DOHH2 (cell line): ENCODE measurements at regions not wholly inside any gene's neighbourhood (a gene's known extent, or its start where the extent isn't known, plus 50 kb on each side); places are given as distances from the start of the nearest gene placed in this dataset.

Experiments
- EZH2phosphoT487 ChIP-seq: fragments of 200-600 bp; sonication (generic); IDR thresholded peaks from 2 replicates; pipeline ENCODE4 v1.6.1; 2017; ENCODE audit warnings: borderline replicate concordance, mild to moderate bottlenecking, antibody characterized with exemption, low read length, moderate library complexity, mixed read lengths
- TF ChIP-seq, protein P1 (sequence below): fragments of 200-600 bp; sonication (generic); IDR thresholded peaks from one replicate; pipeline ENCODE4 v1.5.1; 2014; ENCODE audit warnings: antibody characterized with exemption, mild to moderate bottlenecking, low read depth, low read length; ENCODE audit not compliant: poor library complexity, severe bottlenecking

DNA sequence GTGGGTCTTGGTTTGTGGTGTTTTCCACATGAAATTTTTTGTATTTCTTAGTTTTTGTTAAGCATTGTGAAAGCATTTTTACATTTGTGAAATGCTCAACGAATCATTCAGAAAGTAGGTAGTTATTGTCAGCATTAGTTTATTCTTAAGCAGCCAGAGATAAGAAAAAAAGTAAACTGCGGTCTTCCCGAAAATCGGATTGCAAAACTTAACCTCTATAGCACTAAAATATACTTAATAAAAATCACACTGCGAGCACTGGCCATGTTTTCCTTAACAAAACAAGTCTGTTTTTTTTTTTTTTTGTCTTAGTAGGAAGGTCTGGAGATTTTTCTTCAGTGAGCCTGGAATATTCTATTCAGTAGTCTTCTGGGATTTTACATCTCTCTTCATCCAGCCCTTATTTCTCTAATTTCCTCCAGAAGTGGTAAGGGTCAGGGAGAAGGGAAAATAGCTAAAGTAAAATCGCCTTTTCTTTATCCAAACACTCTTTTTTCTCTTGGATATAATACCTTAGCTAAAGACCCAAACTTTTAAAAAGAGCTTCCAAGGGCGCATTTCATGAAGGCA lies 289.9 kb downstream of the DMAC1 start:
- TF ChIP-seq, protein P1, sequence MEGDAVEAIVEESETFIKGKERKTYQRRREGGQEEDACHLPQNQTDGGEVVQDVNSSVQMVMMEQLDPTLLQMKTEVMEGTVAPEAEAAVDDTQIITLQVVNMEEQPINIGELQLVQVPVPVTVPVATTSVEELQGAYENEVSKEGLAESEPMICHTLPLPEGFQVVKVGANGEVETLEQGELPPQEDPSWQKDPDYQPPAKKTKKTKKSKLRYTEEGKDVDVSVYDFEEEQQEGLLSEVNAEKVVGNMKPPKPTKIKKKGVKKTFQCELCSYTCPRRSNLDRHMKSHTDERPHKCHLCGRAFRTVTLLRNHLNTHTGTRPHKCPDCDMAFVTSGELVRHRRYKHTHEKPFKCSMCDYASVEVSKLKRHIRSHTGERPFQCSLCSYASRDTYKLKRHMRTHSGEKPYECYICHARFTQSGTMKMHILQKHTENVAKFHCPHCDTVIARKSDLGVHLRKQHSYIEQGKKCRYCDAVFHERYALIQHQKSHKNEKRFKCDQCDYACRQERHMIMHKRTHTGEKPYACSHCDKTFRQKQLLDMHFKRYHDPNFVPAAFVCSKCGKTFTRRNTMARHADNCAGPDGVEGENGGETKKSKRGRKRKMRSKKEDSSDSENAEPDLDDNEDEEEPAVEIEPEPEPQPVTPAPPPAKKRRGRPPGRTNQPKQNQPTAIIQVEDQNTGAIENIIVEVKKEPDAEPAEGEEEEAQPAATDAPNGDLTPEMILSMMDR: no peak
- TF ChIP-seq EZH2phosphoT487: no peak
